H1 (cell line): ENCODE measurements at regions not wholly inside any gene's neighbourhood (a gene's known extent, or its start where the extent isn't known, plus 50 kb on each side); places are given as distances from the start of the nearest gene placed in this dataset.

Experiments
- CHD1 ChIP-seq: IDR thresholded peaks from 2 replicates; pipeline ENCODE4 v1.6.1; 2012; ENCODE audit warnings: low read depth, low read length, improper control_type of control experiment
- CHD2 ChIP-seq: IDR thresholded peaks from 2 replicates; pipeline ENCODE4 v1.6.1; 2012; ENCODE audit warnings: low read length, improper control_type of control experiment
- EZH2 ChIP-seq: fragments of 200-600 bp; sonication (generic); IDR thresholded peaks from 2 replicates; pipeline ENCODE4 v1.7.1; 2012; ENCODE audit warnings: low read depth, mild to moderate bottlenecking, moderate library complexity, low read length, inconsistent platforms; ENCODE audit not compliant: severe bottlenecking
- GABPA ChIP-seq: IDR thresholded peaks from 2 replicates; pipeline ENCODE4 v1.6.1; 2011; ENCODE audit warnings: mild to moderate bottlenecking, low read length, moderate library complexity, borderline replicate concordance; ENCODE audit not compliant: insufficient read depth
- HDAC6 ChIP-seq: IDR thresholded peaks from one replicate; pipeline ENCODE4 v1.7.1; 2012; ENCODE audit warnings: low read depth, mild to moderate bottlenecking, inconsistent platforms, low read length, moderate library complexity
- JUN ChIP-seq: IDR thresholded peaks from 2 replicates; pipeline ENCODE4 v1.6.1; 2011; ENCODE audit warnings: low read depth, mild to moderate bottlenecking, improper control_type of control experiment, low read length
- MAFK ChIP-seq: IDR thresholded peaks from 2 replicates; pipeline ENCODE4 v1.6.1; 2012; ENCODE audit warnings: low read depth, mild to moderate bottlenecking, improper control_type of control experiment, low read length
- SAP30 ChIP-seq: fragments of 300-600 bp; sonication (generic); IDR thresholded peaks from 2 replicates; pipeline ENCODE4 v1.7.1; 2012; ENCODE audit warnings: low read length, moderate library complexity, mild to moderate bottlenecking, inconsistent platforms; ENCODE audit not compliant: insufficient read depth, insufficient replicate concordance
- SP2 ChIP-seq: IDR thresholded peaks from 2 replicates; pipeline ENCODE4 v1.6.1; 2012; ENCODE audit warnings: mild to moderate bottlenecking, low read length, inconsistent platforms
- SRF ChIP-seq: IDR thresholded peaks from 2 replicates; pipeline ENCODE4 v1.6.1; 2011; ENCODE audit warnings: mild to moderate bottlenecking, low read depth, low read length, moderate library complexity
- SUZ12 ChIP-seq: fragments of 200-600 bp; sonication (generic); IDR thresholded peaks from 2 replicates; pipeline ENCODE4 v1.6.1; 2012; ENCODE audit warnings: mild to moderate bottlenecking, inconsistent platforms, low read length, moderate library complexity, mixed read lengths
- TF ChIP-seq, protein P1 (sequence below): fragments of 300-600 bp; sonication (generic); IDR thresholded peaks from 2 replicates; pipeline ENCODE4 v1.7.1; 2012; ENCODE audit warnings: low read length, moderate library complexity, mild to moderate bottlenecking, inconsistent platforms; ENCODE audit not compliant: insufficient replicate concordance

GRCh38 chr6:27174958-27175357 lies 72.5 kb upstream of the PRSS16 start (continued):
- TF ChIP-seq, protein P1, sequence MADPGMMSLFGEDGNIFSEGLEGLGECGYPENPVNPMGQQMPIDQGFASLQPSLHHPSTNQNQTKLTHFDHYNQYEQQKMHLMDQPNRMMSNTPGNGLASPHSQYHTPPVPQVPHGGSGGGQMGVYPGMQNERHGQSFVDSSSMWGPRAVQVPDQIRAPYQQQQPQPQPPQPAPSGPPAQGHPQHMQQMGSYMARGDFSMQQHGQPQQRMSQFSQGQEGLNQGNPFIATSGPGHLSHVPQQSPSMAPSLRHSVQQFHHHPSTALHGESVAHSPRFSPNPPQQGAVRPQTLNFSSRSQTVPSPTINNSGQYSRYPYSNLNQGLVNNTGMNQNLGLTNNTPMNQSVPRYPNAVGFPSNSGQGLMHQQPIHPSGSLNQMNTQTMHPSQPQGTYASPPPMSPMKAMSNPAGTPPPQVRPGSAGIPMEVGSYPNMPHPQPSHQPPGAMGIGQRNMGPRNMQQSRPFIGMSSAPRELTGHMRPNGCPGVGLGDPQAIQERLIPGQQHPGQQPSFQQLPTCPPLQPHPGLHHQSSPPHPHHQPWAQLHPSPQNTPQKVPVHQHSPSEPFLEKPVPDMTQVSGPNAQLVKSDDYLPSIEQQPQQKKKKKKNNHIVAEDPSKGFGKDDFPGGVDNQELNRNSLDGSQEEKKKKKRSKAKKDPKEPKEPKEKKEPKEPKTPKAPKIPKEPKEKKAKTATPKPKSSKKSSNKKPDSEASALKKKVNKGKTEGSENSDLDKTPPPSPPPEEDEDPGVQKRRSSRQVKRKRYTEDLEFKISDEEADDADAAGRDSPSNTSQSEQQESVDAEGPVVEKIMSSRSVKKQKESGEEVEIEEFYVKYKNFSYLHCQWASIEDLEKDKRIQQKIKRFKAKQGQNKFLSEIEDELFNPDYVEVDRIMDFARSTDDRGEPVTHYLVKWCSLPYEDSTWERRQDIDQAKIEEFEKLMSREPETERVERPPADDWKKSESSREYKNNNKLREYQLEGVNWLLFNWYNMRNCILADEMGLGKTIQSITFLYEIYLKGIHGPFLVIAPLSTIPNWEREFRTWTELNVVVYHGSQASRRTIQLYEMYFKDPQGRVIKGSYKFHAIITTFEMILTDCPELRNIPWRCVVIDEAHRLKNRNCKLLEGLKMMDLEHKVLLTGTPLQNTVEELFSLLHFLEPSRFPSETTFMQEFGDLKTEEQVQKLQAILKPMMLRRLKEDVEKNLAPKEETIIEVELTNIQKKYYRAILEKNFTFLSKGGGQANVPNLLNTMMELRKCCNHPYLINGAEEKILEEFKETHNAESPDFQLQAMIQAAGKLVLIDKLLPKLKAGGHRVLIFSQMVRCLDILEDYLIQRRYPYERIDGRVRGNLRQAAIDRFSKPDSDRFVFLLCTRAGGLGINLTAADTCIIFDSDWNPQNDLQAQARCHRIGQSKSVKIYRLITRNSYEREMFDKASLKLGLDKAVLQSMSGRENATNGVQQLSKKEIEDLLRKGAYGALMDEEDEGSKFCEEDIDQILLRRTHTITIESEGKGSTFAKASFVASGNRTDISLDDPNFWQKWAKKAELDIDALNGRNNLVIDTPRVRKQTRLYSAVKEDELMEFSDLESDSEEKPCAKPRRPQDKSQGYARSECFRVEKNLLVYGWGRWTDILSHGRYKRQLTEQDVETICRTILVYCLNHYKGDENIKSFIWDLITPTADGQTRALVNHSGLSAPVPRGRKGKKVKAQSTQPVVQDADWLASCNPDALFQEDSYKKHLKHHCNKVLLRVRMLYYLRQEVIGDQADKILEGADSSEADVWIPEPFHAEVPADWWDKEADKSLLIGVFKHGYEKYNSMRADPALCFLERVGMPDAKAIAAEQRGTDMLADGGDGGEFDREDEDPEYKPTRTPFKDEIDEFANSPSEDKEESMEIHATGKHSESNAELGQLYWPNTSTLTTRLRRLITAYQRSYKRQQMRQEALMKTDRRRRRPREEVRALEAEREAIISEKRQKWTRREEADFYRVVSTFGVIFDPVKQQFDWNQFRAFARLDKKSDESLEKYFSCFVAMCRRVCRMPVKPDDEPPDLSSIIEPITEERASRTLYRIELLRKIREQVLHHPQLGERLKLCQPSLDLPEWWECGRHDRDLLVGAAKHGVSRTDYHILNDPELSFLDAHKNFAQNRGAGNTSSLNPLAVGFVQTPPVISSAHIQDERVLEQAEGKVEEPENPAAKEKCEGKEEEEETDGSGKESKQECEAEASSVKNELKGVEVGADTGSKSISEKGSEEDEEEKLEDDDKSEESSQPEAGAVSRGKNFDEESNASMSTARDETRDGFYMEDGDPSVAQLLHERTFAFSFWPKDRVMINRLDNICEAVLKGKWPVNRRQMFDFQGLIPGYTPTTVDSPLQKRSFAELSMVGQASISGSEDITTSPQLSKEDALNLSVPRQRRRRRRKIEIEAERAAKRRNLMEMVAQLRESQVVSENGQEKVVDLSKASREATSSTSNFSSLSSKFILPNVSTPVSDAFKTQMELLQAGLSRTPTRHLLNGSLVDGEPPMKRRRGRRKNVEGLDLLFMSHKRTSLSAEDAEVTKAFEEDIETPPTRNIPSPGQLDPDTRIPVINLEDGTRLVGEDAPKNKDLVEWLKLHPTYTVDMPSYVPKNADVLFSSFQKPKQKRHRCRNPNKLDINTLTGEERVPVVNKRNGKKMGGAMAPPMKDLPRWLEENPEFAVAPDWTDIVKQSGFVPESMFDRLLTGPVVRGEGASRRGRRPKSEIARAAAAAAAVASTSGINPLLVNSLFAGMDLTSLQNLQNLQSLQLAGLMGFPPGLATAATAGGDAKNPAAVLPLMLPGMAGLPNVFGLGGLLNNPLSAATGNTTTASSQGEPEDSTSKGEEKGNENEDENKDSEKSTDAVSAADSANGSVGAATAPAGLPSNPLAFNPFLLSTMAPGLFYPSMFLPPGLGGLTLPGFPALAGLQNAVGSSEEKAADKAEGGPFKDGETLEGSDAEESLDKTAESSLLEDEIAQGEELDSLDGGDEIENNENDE = no peak
- TF ChIP-seq EZH2 = no peak
- TF ChIP-seq SP2 = no peak
- TF ChIP-seq GABPA = no peak
- TF ChIP-seq SAP30 = no peak
- TF ChIP-seq SRF = no peak
- TF ChIP-seq HDAC6 = no peak
- TF ChIP-seq CHD1 = no peak
- no peak for TF ChIP-seq MAFK
- no peak for TF ChIP-seq CHD2
- no peak for TF ChIP-seq SUZ12
- no peak for TF ChIP-seq JUN
